ENCODE measurements at regions not wholly inside any gene's neighbourhood (a gene's known extent, or its start where the extent isn't known, plus 50 kb on each side); places are given as distances from the start of the nearest gene placed in this dataset.

DNA sequence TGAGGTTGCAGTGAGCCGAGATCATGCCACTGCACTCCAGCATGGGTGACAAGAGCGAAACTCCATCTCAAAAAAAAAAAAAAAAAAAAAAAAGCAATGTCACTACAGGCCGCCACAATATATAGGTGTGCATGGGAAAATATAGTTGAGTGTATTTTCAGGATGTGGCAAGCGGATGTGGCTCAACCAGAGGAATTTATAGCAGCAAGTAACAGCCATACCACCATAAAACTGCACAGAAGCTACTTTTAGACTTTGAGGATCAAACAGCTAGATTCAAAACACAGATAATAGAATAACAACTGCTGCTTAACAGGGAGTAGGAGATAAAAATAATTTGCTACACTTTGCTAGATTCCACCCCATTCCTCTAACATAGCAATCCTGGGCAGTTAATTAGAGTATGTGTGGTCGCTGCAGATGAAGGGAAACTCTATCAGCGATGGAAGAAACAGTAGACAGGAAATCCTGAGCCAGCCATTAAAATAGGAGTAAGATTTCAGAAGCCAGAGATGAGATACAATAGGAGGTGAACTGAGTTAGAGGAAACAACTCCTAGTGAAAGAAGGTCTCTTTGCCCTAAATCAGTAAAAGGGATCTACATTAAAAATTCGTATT is 318.7 kb upstream of the STT3B start:
- no peak for TF ChIP-seq EZH2phosphoT487 (IDR thresholded peaks at IDR 0.05; ENCODE audit: borderline replicate concordance)
- TF ChIP-seq, protein P1, sequence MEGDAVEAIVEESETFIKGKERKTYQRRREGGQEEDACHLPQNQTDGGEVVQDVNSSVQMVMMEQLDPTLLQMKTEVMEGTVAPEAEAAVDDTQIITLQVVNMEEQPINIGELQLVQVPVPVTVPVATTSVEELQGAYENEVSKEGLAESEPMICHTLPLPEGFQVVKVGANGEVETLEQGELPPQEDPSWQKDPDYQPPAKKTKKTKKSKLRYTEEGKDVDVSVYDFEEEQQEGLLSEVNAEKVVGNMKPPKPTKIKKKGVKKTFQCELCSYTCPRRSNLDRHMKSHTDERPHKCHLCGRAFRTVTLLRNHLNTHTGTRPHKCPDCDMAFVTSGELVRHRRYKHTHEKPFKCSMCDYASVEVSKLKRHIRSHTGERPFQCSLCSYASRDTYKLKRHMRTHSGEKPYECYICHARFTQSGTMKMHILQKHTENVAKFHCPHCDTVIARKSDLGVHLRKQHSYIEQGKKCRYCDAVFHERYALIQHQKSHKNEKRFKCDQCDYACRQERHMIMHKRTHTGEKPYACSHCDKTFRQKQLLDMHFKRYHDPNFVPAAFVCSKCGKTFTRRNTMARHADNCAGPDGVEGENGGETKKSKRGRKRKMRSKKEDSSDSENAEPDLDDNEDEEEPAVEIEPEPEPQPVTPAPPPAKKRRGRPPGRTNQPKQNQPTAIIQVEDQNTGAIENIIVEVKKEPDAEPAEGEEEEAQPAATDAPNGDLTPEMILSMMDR (conservative IDR thresholded peaks at IDR 0.05; ENCODE audit: low read length) = no peak
- Histone ChIP-seq H2AFZ (ENCODE audit: low read length) (no peak overlapping the region), H3K4me1 (ENCODE audit: insufficient read depth, low read length, poor library complexity, severe bottlenecking) (peaks cover 88% of the 10 kb centered on the region)

DNA sequence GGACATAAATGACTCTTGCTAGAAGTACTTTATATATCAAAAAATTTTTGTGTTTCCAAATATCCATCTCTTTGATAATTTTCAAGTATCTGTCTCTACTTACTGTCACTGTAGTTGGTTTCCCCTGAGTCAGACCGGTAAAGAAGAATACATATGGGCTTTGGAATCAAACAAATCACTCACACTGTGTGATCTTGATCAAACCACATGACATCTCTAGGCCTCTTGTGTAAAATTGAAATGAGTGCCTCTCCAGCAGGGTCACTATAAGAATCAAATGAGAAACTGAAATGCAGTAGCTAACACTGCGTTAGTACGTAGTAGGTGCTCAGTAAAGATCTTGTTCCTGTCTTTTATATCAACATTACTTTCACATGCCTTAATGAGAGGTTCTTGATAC is 314.6 kb upstream of the STT3B start:
- H3F3A ChIP-seq (ENCODE audit: low read depth) = peaks cover 34% of the 10 kb centered on the region
- peaks cover 89% of the 10 kb centered on the region for H3K4me1 ChIP-seq (ENCODE audit: insufficient read depth, low read length, poor library complexity, severe bottlenecking)
- TF ChIP-seq, protein P1 (conservative IDR thresholded peaks at IDR 0.05; ENCODE audit: low read length) = no peak
- TF ChIP-seq EZH2phosphoT487 (IDR thresholded peaks at IDR 0.05; ENCODE audit: borderline replicate concordance) = no peak
- peak overlapping the region; percentile 92 for H3K9ac ChIP-seq (ENCODE audit: low read depth, low read length, poor library complexity, severe bottlenecking)
- H3K36me3 ChIP-seq (ENCODE audit: insufficient read depth, low read length) = no peaks in the 10 kb centered on the region
- H3K4me2 ChIP-seq (ENCODE audit: low read depth, low read length, poor library complexity, severe bottlenecking) = peak overlapping the region; percentile 87
- no peaks in the 10 kb centered on the region for H4K20me1 ChIP-seq (ENCODE audit: insufficient read depth, low read length, poor library complexity, severe bottlenecking)
- peaks cover 80% of the 10 kb centered on the region for H3K79me2 ChIP-seq (ENCODE audit: insufficient read depth, low read length)
- H2AFZ ChIP-seq (ENCODE audit: low read length) = no peak overlapping the region
- peak overlapping the region; percentile 29 for H3K4me3 ChIP-seq (ENCODE audit: low read length, poor library complexity, severe bottlenecking)
- no peaks in the 10 kb centered on the region for H3K9me2 ChIP-seq (replicated peaks; ENCODE audit: low read depth, low read length)
- H3K9me3 ChIP-seq (ENCODE audit: insufficient read depth, low read depth, low read length) = no peaks in the 10 kb centered on the region
- no peaks in the 10 kb centered on the region for H3K27me3 ChIP-seq (ENCODE audit: insufficient read depth, low read length, poor library complexity, severe bottlenecking)

More for the DNA sequence above, 318.7 kb upstream of the STT3B start:
- H3K36me3 ChIP-seq (ENCODE audit: insufficient read depth, low read length) = no peaks in the 10 kb centered on the region
- H3K27me3 ChIP-seq (ENCODE audit: insufficient read depth, low read length, poor library complexity, severe bottlenecking) = no peaks in the 10 kb centered on the region
- H3K9me2 ChIP-seq (replicated peaks; ENCODE audit: low read depth, low read length) = no peaks in the 10 kb centered on the region
- H4K20me1 ChIP-seq (ENCODE audit: insufficient read depth, low read length, poor library complexity, severe bottlenecking) = no peaks in the 10 kb centered on the region
- peaks cover 88% of the 10 kb centered on the region for H3K79me2 ChIP-seq (ENCODE audit: insufficient read depth, low read length)
- H3K4me2 ChIP-seq (ENCODE audit: low read depth, low read length, poor library complexity, severe bottlenecking) = peak overlapping the region; percentile 87
- peak overlapping the region; percentile 64 for H3K4me3 ChIP-seq (ENCODE audit: low read length, poor library complexity, severe bottlenecking)
- peak overlapping the region; percentile 92 for H3K9ac ChIP-seq (ENCODE audit: low read depth, low read length, poor library complexity, severe bottlenecking)
- no peaks in the 10 kb centered on the region for H3K9me3 ChIP-seq (ENCODE audit: insufficient read depth, low read depth, low read length)
- H3F3A ChIP-seq (ENCODE audit: low read depth) = peaks cover 32% of the 10 kb centered on the region

DNA sequence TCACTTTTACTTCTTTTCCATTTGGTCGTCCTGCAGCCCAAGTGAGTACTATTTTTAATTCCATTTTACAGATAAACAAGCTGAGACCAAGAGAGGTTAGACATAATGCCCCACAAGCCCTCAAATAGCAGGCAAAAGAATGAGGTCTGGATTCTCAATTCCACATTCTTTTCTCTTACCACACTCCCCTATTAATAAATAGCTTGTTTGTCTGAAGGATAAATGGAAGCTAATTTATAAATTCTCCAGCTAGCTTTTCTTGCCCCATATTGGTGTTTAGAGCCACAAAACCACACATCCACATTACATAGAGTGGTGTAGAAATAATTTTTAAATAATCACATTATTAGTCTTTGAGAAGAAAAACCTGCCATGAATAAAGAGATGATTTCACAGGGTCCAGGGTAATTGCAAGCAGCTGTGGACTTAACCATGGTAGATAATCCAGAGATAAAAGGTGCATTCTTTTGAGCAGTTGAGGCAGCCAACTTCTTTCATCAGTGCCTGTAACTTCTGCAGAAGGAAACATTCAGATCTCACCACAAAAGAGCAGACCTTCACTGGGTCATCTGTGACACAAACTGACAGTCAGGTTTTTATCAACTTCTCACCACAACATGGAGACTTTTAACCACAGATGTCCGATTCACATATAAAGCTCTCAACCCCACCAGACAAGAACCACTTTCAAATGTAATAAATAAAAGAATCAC is 313.4 kb upstream of the STT3B start:
- peaks cover 87% of the 10 kb centered on the region for H3K79me2 ChIP-seq (ENCODE audit: insufficient read depth, low read length)
- no peaks in the 10 kb centered on the region for H4K20me1 ChIP-seq (ENCODE audit: insufficient read depth, low read length, poor library complexity, severe bottlenecking)
- TF ChIP-seq EZH2phosphoT487 (IDR thresholded peaks at IDR 0.05; ENCODE audit: borderline replicate concordance) = no peak
- TF ChIP-seq, protein P1 (conservative IDR thresholded peaks at IDR 0.05; ENCODE audit: low read length) = no peak
- H3K27me3 ChIP-seq (ENCODE audit: insufficient read depth, low read length, poor library complexity, severe bottlenecking) = no peaks in the 10 kb centered on the region
- no peaks in the 10 kb centered on the region for H3K9me2 ChIP-seq (replicated peaks; ENCODE audit: low read depth, low read length)
- H3K9ac ChIP-seq (ENCODE audit: low read depth, low read length, poor library complexity, severe bottlenecking) = peak overlapping the region; percentile 92
- H3K4me3 ChIP-seq (ENCODE audit: low read length, poor library complexity, severe bottlenecking) = peak overlapping the region; percentile 40
- H3K9me3 ChIP-seq (ENCODE audit: insufficient read depth, low read depth, low read length) = no peaks in the 10 kb centered on the region
- H2AFZ ChIP-seq (ENCODE audit: low read length) = no peak overlapping the region
- H3K4me2 ChIP-seq (ENCODE audit: low read depth, low read length, poor library complexity, severe bottlenecking) = peak overlapping the region; percentile 87
- H3K36me3 ChIP-seq (ENCODE audit: insufficient read depth, low read length) = no peaks in the 10 kb centered on the region
- H3K4me1 ChIP-seq (ENCODE audit: insufficient read depth, low read length, poor library complexity, severe bottlenecking) = peaks cover 94% of the 10 kb centered on the region
- H3F3A ChIP-seq (ENCODE audit: low read depth) = peaks cover 30% of the 10 kb centered on the region

Measured in Loucy (cell line).